B cell (primary cell): ENCODE measurements at regions not wholly inside any gene's neighbourhood (a gene's known extent, or its start where the extent isn't known, plus 50 kb on each side); places are given as distances from the start of the nearest gene placed in this dataset.

Experiments
- ATAC-seq: fragments of 200-7000 bp; cut with Tn5 transposase; one replicate; pipeline ENCODE4 v1.10.0; 2021; ENCODE audit warnings: low read depth, mild to moderate bottlenecking, moderate number of reproducible peaks, moderate library complexity
- CTCF ChIA-PET: fragments of 350-600 bp; sonication (Branson Sonifier 250); formaldehyde crosslinking; loops from one replicate; lab custom pipeline; 2021; ENCODE audit warnings: antibody characterized with exemption, inconsistent platforms; lab: Charles Lee
- POLR2A ChIA-PET: fragments of 350-600 bp; sonication (Branson Sonifier 250); formaldehyde crosslinking; loops from one replicate; lab custom pipeline; 2021; ENCODE audit warnings: antibody characterized with exemption; lab: Charles Lee
- DNase-seq: peaks from one replicate; pipeline ENCODE4 v3.0.0; 2013
- H2AFZ ChIP-seq: 2 replicates; pipeline ENCODE4 v1.6.1; 2012; ENCODE audit warnings: mild to moderate bottlenecking, low read depth, low read length; ENCODE audit not compliant: insufficient read depth, poor library complexity, severe bottlenecking
- H3K27ac ChIP-seq, 2 donors: 1 replicate in 1 of 2; 2 replicates in 1 of 2; pipeline ENCODE4 v1.5.1; 2012 to 2013; ENCODE audit warnings: low read length in 2 of 2, mild to moderate bottlenecking in 2 of 2, moderate library complexity in 1 of 2
- H3K27me3 ChIP-seq, 4 experiments: fragments of 200-600 bp in 1 of 4; sonication (generic) in 1 of 4; replicated peaks in 1 of 4; 1 replicate in 2 of 4; 2 replicates in 2 of 4; pipeline versions ENCODE4 v1.6.1 to v1.7.0; 2013 to 2016; ENCODE audit warnings: low read length in 3 of 4, mild to moderate bottlenecking in 2 of 4, mixed read lengths in 1 of 4, moderate library complexity in 1 of 4; ENCODE audit not compliant: insufficient read depth in 4 of 4, control insufficient read depth in 3 of 4; ENCODE audit errors: control extremely low read depth in 1 of 4
- H3K36me3 ChIP-seq, 2 experiments: replicated peaks in 1 of 2; 1 replicate in 1 of 2; 2 replicates in 1 of 2; pipeline versions ENCODE4 v1.6.1 to v1.7.1; 2013; ENCODE audit warnings: low read length in 1 of 2; ENCODE audit not compliant: insufficient read depth in 2 of 2, control insufficient read depth in 1 of 2; ENCODE audit errors: control extremely low read depth in 1 of 2, extremely low read depth in 1 of 2
- H3K4me1 ChIP-seq, 2 donors: fragments of 200-600 bp in 1 of 2; sonication (generic) in 1 of 2; 1 replicate in 1 of 2; 2 replicates in 1 of 2; pipeline versions ENCODE4 v1.5.1 to v1.6.1; 2013 to 2017; ENCODE audit warnings: low read length in 2 of 2; ENCODE audit not compliant: control insufficient read depth in 2 of 2, insufficient read depth in 2 of 2
- H3K4me2 ChIP-seq: replicated peaks from 2 replicates; pipeline ENCODE3; 2012; ENCODE audit warnings: mild to moderate bottlenecking, low read depth, low read length; ENCODE audit not compliant: poor library complexity, severe bottlenecking
- H3K4me3 ChIP-seq, 5 experiments: fragments of 200-600 bp in 1 of 5; sonication (generic) in 1 of 5; 1 replicate in 3 of 5; 2 replicates in 2 of 5; pipeline versions ENCODE4 v1.5.1 to v1.7.0; 2011 to 2016; ENCODE audit warnings: low read length in 4 of 5, mild to moderate bottlenecking in 4 of 5, low read depth in 2 of 5, control low read depth in 1 of 5, moderate library complexity in 1 of 5; ENCODE audit not compliant: insufficient read depth in 1 of 5; ENCODE audit errors: control extremely low read depth in 1 of 5, extremely low read depth in 1 of 5
- H3K79me2 ChIP-seq: fragments of 200-600 bp; sonication (generic); one replicate; pipeline ENCODE4 v1.6.0; 2016; ENCODE audit warnings: low read length; ENCODE audit not compliant: control insufficient read depth, insufficient read depth
- H3K9ac ChIP-seq: fragments of 200-600 bp; sonication (generic); 2 replicates; pipeline ENCODE4 v1.6.1; 2017; ENCODE audit warnings: mild to moderate bottlenecking, low read length, moderate library complexity
- H3K9me3 ChIP-seq, 3 donors: one replicate each; pipeline versions ENCODE4 v1.6.1 to v1.7.1; 2013; ENCODE audit warnings: low read length in 2 of 3; ENCODE audit not compliant: control insufficient read depth in 2 of 3, insufficient read depth in 1 of 3; ENCODE audit errors: control extremely low read depth in 1 of 3
- H4K20me1 ChIP-seq: 2 replicates; pipeline ENCODE4 v1.6.0; 2012; ENCODE audit warnings: mild to moderate bottlenecking, low read length; ENCODE audit not compliant: insufficient read depth, control insufficient read depth, poor library complexity, severe bottlenecking
- H3K27ac Mint-ChIP-seq: one replicate; pipeline ENCODE4 v1.8.0; 2021; ENCODE audit warnings: mixed read lengths
- H3K27me3 Mint-ChIP-seq: one replicate; pipeline ENCODE4 v1.8.0; 2021; ENCODE audit warnings: mixed read lengths
- H3K4me1 Mint-ChIP-seq: one replicate; pipeline ENCODE4 v1.8.0; 2021; ENCODE audit warnings: mixed read lengths
- H3K4me3 Mint-ChIP-seq: one replicate; pipeline ENCODE4 v1.8.0; 2021; ENCODE audit warnings: mixed read lengths
- H3K9me3 Mint-ChIP-seq: one replicate; pipeline ENCODE4 v1.8.0; 2022; ENCODE audit warnings: mixed read lengths; ENCODE audit not compliant: insufficient read depth
- EZH2 ChIP-seq: IDR thresholded peaks from 2 replicates; pipeline ENCODE4 v1.6.1; 2012; ENCODE audit warnings: borderline replicate concordance, low read depth, mild to moderate bottlenecking, moderate library complexity, low read length; ENCODE audit not compliant: insufficient read depth, poor library complexity, severe bottlenecking
- WGBS: methylation state at CpG from one replicate; pipeline ENCODE4 v1.1.5; 2013; ENCODE audit warnings: missing lambda C conversion rate; ENCODE audit not compliant: insufficient coverage; 5-methylcytosine and 5-hydroxymethylcytosine counted together
- intact Hi-C: fragments of 100-400 bp; cut with micrococcal nuclease; formaldehyde crosslinking; loops from one replicate; pipeline ENCODE4 v1.10.0; 2022
- TF ChIP-seq, protein P1 (sequence below): fragments of 200-600 bp; IDR thresholded peaks from one replicate; pipeline ENCODE4 v1.8.0; 2022; ENCODE audit warnings: antibody characterized with exemption, mild to moderate bottlenecking

DNA sequence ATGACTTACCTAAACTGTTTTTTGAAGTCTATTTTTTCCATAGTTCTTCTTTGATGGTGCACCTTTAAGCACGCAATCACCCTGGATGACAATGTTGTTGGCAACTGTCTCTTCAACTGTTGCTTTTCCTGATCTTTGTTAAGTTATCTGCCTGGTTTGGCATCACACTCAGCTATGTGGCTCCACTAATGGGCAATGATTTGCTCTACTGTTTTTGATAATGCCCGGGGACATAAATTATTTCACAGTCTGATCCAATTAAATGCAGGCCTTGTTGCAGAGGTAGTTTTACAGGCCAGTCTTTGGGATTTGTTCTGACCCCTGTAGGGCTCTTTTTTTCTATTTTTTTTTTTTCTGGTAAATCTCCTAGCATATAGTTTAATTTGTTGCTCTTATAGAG, 436.3 kb downstream of the ZNF385D start:
- H3K4me3 ChIP-seq: no peak overlapping the region
- 100% methylated on average over 1 of the region's 2 CpGs for WGBS
- no peak overlapping the region for H3K9ac ChIP-seq
- ChIA-PET POLR2A (no interaction called here), CTCF (no interaction called here)
- Mint-ChIP-seq H3K27me3 (no peaks in the 10 kb centered on the region), H3K4me1 (no peaks in the 10 kb centered on the region), H3K27ac (no peak overlapping the region), H3K4me3 (no peak overlapping the region), H3K9me3 (no peaks in the 10 kb centered on the region)
- no peaks in the 10 kb centered on the region for H4K20me1 ChIP-seq
- ATAC-seq (no peak), DNase-seq (no peak)
- TF ChIP-seq, protein P1, sequence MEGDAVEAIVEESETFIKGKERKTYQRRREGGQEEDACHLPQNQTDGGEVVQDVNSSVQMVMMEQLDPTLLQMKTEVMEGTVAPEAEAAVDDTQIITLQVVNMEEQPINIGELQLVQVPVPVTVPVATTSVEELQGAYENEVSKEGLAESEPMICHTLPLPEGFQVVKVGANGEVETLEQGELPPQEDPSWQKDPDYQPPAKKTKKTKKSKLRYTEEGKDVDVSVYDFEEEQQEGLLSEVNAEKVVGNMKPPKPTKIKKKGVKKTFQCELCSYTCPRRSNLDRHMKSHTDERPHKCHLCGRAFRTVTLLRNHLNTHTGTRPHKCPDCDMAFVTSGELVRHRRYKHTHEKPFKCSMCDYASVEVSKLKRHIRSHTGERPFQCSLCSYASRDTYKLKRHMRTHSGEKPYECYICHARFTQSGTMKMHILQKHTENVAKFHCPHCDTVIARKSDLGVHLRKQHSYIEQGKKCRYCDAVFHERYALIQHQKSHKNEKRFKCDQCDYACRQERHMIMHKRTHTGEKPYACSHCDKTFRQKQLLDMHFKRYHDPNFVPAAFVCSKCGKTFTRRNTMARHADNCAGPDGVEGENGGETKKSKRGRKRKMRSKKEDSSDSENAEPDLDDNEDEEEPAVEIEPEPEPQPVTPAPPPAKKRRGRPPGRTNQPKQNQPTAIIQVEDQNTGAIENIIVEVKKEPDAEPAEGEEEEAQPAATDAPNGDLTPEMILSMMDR: no peak
- no peak for TF ChIP-seq EZH2
- intact Hi-C loops: no loop called here
- no peaks in the 10 kb centered on the region for H3K4me1 ChIP-seq
- no peak overlapping the region for H3K27ac ChIP-seq
- H2AFZ ChIP-seq: no peak overlapping the region
- no peaks in the 10 kb centered on the region for H3K27me3 ChIP-seq
- no peaks in the 10 kb centered on the region for H3K79me2 ChIP-seq
- H3K9me3 ChIP-seq: peaks cover 0 to 3% (median 0%) of the 10 kb centered on the region in 3 donors
- H3K36me3 ChIP-seq: no peaks in the 10 kb centered on the region
- no peak overlapping the region for H3K4me2 ChIP-seq

DNA sequence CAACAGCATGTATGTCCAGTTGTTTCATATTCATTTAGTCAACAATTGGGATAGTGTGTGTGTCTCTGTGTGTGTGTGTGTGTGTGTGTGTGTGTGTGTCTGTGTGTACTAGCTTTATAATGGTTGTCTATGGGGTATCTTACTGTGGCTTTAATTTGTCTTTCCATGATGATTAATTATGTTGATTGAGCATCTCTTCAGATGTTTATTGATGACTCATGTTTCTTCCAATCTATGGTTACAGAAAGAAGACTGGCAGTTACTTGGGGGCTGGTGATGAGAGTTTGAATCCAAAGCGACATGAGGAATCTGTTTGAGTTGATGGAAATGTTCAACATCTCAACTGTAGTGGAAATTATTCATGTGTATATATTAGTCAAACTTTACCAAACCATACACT, 440.1 kb downstream of the ZNF385D start:
- peaks cover 0 to 5% (median 0%) of the 10 kb centered on the region in 3 donors for H3K9me3 ChIP-seq
- ATAC-seq (no peak), DNase-seq (no peak)
- Mint-ChIP-seq H3K27me3 (no peaks in the 10 kb centered on the region), H3K27ac (no peak overlapping the region), H3K4me3 (no peak overlapping the region), H3K9me3 (peaks cover 2% of the 10 kb centered on the region), H3K4me1 (no peaks in the 10 kb centered on the region)
- intact Hi-C loops: no loop called here
- no peaks in the 10 kb centered on the region for H3K4me1 ChIP-seq
- H3K9ac ChIP-seq: no peak overlapping the region
- no peak overlapping the region for H3K4me3 ChIP-seq
- ChIA-PET CTCF (no interaction called here), POLR2A (no interaction called here)
- no peak overlapping the region for H3K27ac ChIP-seq
- no peaks in the 10 kb centered on the region for H4K20me1 ChIP-seq
- TF ChIP-seq, protein P1: no peak
- TF ChIP-seq EZH2: no peak
- H3K36me3 ChIP-seq: no peaks in the 10 kb centered on the region
- no peak overlapping the region for H3K4me2 ChIP-seq
- H3K27me3 ChIP-seq: no peaks in the 10 kb centered on the region
- no CpG with 5 or more reads among the region's 1 CpG for WGBS
- H3K79me2 ChIP-seq: no peaks in the 10 kb centered on the region
- no peak overlapping the region for H2AFZ ChIP-seq
